OCI-M2 (cell line): ENCODE measurements at regions not wholly inside any gene's neighbourhood (a gene's known extent, or its start where the extent isn't known, plus 50 kb on each side); places are given as distances from the start of the nearest gene placed in this dataset.

ENCODE experiments used
- DNase-seq: peaks from one replicate; lab custom pipeline; 2025; ENCODE audit not compliant: unreplicated experiment; lab: John Stamatoyannopoulos, UW

DNA sequence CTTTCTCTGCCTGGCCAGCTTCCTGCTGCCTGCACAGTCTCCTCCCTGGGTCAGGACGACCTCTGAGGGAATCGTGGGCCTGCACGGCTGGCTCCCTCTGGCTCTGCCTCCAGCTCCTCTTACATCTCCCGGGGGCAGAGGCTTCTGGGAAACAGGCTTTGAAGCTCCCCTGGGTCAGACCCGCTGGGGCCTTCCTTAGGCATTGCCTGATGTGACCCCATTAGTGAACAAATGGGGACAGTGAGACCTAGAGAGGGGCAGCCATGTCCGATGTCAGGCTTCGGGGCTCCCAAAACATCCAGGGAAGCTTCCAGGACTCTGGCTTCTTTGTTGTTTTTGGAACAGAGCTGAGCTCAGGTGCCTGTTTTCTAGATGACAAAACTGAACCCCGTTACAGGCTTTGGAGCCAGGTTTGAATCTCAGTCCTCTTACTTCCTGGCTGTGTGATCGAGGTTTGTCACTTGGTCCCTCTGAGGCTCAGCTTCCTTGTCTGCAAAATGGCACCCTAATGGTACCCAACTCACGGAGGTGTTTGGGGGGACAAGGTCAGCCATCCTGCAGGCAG, 94.3 kb downstream of the CEBPB start:
- DNase-seq: no peak

DNA sequence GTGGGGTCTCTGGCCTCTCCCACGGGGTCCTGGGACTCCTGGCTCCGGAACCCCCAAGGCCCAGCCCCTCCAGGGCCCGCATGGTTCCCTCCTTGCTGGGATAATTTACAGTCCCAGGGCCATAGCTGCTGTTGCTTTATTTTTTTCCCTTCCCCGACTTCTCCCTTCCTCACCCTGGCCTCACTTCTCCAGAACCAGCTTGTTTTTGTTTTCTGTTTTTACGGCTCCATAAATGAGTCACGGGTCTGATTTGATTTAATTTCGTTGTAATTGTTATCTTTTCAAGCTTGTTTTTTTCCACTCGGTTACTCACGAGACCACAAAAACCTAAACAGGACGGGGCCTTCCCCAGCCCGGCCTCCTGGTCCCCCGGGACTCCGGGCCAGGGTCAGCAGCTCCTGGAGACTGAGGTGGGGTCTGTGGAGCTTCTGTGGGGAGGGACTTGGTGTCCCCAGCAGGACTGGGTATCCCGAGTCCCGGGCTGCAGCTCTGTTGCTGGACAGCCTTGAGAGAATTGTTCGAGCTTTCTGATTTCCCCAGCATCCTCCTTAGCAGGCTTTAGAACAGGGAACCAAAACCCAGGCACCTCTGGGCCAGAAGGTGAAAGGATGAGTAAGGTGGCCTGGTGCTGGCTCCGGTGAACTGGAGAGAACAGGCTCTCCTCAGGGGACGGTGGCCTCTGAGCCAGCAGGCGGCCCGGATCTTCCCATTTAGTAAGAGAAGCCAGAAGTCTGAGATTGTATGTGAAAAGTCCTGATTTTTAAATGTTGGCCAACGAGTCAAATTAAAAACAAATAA, 94.9 kb downstream of the CEBPB start:
- no peak for DNase-seq

DNA sequence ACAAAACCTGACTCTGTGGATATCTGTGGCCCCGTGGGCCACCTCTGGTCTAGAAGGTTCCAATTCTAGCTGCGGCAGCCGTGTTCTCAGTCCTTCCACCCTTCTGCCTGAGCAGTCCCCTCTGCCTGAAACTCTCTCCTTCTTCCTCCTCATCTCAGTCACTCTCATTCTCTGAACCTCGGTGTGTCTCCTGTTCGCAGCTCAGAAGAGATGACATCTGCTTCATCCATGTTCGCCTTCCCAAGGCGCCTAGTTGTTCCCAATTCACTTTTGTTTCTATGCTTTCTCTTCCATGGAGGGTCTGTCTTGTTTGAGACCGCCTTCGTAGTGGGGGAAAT, 95.5 kb downstream of the CEBPB start:
- no peak for DNase-seq

DNA sequence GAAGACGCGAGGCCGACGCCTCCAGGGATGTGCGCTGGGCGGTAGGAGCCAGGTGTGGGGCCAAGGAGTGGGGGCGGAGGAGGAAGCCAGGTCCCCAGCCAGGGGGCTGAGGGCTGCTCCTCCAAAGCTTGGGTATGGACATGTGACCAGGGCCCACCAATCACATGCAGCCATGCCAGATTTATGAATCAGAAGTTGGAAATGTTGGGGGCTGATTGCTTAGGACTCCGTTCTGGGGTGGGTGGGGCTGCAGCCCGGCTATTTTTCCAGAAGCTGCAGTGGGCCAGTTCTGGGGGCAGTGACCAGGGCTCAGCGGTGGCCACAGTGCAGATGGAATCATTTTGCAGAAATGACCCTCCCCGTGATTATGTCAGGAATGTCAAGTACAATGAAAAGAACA, 96.0 kb downstream of the CEBPB start:
- no peak for DNase-seq

DNA sequence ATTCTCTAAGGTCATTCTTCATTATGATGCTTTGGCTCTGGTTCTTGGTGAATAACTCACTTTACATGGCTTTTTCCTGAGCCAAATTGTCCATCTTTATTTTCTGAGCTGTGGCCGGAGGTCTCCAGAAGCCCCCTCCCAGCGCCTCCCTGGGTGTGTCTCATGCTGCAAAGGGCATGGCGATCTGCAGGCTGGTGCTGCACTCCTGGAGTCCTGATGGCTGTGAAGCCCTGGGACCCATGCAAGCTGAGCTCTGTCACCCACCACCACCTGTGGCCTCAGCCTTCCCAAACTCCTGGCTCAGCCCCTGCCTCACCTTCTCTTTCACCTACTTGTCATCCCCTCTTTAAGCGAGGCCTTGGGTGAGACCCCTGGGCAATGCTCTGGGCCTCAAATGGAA, 96.9 kb downstream of the CEBPB start:
- DNase-seq: no peak

DNA sequence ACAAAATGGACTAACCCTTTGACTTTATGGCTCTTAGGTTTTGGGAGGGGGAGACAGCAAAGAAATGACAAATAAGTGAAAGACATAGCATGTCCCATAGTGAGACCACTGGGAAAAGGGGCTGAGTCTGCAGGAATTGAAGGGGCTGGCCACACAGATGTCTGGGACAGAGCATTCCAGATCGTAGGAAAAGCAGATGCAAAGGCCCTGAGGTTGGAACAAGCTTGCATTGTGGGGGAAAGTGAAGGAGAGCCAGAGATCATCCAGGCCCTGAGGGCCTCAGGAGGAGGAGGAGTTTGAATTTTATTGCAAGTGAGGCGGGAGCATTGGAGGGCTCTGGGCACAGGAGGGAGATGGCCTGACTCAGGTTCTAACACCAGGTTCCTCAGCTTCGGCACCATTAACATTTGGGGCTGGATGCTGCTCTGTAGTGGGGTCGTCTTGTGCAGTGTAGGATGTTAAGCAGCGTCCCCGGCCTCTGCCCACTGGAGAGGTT, 97.5 kb downstream of the CEBPB start:
- DNase-seq: no peak

DNA sequence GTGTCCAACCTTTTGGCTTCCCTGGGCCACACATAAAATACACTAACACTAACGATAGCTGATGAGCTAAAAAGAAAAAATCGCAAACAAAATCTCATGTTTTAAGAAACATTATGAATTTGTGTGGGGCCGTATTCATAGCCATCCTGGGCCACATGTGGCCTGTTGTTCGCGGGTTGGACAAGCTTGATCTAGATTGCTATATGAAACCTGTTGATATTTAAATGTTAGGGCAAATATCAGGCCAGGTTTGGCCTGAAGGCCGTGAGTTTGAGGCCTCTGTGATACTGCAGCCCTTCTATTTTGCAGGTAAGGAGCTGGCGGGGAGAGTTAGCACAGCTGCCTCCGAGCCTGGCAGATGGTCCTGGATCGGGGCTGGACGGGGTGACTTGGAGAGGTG, 99.0 kb downstream of the CEBPB start:
- DNase-seq: no peak

DNA sequence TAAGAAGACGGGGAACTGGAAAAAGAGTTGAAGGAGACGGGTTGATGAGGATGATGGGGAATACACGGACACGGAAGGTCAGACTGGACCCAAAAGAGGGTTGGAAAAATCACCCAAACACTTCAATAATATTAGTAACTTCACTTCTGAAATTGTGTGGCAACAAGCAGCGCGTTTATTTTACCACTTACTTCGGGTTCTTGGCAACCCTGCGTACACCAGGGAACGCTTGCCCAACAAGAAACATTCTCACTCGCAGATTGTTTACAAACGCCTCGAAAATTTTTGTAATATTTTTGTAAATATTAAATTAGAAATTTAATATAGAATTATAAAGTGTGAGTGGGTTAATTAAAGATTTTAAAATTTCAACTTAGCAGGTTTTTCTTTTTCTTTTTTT, 99.5 kb downstream of the CEBPB start:
- DNase-seq: no peak

DNA sequence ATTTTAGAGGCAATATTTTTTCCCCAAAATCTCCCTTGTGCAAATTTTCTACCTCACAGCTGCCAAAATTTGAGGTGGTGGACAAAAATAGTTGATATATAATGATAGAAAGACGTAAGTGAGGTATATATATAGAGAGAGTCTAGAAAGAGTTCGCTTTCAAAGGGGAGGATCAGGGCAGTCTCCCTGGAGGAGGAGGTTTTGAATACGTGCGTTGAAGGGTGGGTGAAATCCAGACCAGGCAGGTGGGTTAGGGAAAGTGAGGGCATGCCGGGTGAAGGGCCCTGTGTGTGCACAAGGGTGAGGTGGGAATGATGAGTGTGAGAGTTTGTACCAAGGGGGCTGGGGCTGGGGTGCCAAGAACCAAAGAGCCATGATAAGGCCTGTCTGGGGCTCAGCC, 100.2 kb downstream of the CEBPB start:
- DNase-seq: no peak

DNA sequence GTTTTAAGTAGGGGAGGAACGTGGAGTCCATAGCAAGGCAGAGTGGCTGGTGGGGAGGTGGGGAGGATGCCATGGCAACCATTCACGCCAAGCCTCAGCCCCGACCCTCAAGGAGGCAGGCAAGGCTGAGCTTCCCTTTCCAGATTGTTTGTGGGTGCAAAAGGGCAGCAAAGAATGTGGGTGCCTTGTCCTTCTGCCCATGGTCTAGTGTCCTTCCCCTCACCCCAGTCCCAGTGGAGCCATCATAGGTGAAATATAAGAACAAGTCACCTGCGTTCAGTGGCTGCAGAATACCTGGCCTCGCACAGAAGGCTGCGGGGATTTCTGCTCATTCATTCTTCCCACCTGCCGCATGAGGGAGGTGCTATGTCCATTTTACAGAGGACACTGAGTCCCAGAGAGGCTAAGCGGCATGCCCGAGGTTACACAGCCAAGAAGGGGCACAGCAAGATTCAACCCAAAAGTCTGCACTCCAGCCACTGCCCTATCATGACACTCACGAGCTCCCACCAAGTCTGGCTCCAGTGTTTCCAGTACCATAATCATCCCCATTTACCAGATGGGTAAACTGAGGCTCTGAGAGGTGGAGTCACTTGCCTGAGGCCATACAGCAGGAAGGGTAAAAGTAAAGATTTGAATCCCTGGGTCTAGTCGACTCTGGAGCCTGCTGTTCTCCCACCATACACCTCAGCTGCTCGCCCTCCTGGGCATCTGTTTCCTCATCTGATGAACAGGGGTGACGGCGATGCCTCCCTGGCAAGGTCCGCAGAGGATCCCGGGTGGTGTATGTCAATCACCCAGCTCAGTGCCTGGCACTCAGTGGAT, 100.8 kb downstream of the CEBPB start:
- no peak for DNase-seq

DNA sequence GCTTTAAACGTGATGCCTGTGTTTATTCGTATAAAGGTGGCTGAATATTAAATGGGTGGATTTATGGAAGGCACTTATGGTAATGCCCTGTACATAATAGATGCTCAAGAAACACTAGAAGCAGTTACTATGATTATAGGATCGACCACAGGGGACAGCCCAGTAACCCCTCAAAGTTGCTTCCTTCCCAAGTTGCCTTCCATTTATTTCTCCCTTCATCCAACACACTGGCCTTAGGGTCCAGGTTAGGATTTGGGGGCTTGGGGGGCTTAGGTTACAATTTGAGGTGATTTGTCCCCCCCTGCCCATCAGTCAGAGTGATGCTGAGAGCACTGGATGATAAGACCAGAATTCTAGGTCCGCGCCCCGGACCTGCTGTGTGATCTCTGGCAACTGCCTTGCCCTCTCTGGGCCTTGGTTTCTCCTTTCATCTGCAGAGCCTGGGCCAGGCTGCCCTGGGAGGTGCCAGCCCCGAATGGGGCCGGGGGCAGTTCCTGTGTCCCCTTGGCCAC, 101.5 kb downstream of the CEBPB start:
- DNase-seq: no peak

DNA sequence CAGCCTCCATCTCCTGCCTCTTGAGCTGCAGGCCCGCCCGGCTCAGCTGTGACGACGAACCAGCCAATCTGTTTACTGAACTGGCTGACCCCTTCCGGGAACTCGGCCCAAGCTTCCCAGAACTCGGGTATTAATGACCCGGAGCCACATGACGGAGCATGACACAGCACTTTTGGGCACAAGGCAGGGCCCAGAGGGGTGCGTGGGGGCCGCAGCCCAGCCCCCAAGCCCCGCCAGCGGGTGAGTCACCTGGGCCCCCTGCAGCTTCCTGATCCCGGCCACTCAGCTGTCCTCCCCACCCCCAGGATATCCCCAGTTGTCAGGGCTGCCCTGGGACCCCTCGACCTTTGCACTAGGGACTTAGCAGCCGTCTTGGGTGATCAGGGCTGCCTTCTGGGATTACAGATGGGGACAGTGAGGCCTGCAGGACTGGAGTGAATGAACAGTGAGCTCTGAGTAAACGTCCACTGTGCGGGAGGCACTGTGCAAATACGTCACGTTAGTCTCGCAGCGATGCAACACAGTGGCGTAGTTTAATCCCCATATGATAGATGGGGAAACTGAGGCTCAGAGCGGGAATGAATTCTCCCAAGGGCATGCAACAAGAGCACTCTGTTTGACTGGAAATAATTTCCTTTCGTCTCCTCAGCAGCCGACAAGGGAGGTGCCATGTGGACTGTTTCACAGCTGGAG, 102.1 kb downstream of the CEBPB start:
- DNase-seq: no peak

DNA sequence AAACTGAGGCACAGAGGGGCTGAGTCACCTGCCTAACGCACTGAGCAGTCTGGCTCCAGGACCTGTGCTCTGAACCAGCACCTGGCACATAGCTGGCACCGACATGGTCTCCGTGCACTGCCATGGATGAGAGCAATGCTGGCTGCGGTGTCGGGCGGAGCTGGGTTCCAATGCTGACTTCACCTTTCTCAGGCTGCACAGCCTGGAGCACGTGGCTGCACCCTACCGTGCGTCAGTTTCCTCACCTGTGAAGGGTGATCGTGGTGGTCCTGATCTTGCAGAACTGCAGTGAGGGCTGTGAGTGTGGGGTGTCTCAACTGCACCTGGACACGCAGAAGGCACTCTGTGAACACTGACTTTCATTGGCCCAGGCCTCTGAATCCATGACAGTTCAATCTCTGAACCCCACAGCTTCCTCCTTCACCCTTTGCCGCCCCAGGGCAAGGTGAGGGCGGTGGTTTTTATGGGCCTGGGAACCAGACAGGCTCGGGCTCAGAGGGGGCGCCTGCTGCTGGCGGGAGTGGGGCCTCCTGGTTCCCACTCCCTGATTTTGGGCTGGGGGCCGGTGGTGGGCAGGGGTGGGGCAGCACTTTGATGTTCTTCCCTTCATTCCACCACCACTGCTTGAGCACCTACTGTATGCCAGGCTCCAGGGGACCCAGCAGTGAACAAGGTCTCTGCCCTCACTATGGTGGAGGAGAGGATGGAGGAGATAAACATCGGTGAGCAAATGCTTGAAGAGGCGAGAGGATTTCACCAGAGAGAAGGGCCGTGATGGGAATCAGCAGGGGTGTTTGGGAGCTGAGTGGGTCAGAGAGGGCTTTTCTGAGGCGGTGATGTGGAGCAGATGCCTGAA, 102.9 kb downstream of the CEBPB start:
- DNase-seq: no peak

DNA sequence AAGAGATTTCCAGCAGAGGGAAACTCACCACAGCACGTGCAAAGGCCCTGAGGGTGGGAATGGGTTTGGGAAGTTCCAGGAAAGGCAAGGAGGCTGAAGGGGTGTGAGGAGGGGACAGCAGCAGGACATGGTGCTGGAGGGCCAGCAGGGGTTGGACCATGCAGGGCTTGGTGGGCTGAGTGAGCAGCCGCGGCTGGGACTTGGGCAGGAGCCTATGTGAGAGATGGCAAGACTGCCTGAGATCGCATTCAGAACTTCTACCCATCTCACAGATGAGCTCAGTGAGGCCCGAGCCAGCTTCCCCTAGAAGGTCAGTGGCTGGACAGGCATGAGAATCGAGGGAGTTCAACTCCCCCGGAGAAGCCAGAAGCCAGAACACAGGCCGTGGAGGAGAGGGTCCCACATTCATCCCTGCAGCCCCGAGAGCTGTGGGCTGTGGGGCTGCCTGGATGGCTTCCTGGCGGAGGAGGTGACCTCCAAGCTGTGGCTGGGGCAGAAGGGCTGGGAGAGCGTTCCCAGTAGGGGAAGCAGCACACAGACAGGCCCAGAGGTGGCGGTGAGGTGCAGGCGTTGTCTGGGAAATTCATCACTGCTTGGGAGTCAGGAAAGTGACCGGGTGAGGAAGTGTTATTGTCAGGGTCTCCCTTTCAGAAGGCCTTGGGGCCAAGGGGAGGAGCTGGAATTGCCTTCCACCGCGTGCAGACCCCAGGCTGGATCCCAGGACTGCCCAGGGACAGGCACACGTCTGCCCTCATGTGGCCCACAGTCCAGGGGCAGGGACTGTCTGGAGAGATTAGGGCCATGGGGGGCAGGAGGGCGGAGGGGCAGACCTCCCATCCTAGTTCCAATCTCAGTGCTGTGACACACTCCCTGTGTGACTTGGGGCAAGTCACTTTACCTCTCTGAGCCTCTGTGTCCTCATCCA, 103.8 kb downstream of the CEBPB start:
- no peak for DNase-seq

DNA sequence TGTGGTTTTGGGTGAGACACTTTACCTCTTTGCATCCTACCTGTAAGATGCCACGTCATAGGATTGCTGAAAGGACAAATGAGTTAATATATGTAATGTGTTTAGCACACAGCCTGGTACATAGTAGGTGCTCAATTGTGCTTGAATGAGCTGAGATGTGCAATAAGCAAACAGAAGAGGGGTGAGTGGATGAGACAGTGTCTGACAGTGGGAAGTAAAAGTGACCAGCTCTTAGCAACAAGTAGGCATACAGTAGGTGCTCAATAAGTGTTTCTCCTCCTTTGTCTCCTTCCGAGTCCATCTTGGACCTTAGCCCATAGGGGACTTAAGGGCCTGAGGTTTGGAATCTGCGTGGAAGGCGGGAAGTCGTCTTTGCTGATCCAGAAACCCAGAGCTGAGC, 104.7 kb downstream of the CEBPB start:
- DNase-seq: no peak

DNA sequence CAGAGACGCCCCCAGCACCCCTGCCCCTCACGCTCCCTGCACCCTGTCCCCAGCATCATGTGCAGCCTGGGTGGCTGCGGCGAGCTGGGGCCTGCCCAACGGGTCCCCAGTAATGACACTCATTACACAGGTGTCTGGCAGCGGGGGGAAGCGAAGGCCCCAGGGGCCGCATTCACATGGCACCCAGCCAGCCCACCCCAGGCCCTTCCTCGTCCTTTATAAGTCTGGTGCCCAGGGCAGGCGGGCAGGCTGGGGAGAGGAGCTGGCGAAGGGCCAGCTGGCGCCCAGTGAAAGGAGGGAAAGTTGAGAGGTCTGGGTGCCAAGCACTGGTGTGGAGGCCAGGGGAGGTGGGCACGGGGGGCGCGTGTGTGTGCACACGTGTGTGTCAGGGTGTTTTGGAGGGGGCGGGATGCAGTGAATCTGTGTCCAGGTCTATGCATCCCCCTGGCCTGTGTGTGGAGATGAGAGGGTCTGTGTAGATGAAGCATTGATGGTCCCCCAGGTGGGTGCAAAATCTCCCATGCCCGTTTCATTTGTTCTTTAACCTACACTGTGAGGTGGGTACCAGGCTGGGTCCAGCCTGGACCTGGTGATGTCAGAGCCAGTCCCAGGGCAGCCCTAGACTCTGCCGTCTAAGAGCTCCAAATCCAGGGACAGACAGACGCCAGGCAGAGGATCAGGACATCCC, 105.3 kb downstream of the CEBPB start:
- DNase-seq: no peak

DNA sequence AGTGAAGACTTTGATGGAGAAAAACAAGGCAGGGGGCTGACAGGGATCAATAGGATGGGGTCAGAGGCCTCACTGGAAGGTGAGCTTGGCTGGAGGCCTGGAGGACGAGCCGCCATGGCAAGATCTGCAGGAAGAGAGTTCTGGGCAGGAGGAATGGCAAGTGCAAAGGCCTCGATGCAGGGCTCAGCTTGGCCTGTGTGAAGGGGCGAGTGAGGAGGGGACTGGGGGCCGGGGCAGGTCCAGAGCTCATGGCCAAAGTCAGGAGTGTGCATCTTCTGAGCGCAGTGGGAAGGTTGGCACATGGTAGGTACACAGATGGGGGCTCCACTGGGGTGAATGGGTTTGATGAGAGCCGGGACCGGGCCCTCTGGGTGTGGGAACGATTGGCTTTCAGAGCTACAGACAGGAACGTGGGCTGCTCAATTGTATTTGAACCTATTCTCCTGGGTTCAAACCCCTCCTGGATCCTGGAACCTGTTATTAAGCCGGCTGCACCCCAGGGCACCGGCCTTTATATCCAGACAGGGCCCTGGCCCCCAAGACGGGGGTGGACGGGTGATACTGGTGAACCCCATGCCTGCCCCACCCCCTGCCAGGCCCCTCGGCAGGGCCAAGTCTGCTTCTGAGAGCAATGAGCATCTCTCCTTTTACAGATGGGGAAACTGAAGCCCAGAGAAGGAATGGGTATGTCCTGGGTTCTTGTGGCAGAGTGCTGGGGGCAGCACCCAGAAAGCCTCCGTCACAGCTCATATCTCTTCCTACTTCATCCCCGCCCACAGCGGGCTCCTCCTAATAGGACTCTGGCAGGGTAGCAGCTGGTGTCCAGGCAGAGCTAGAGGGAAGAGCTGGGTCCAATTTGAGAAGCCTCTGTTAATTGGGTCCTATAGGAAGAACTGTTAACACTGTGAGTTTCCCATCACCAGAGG, 106.1 kb downstream of the CEBPB start:
- no peak for DNase-seq
